GM06990 (cell line): ENCODE measurements at regions not wholly inside any gene's neighbourhood (a gene's known extent, or its start where the extent isn't known, plus 50 kb on each side); places are given as distances from the start of the nearest gene placed in this dataset.
"Not testable (repeated sequence)": the region's sequence is repeated elsewhere in the genome, so short reads cannot be mapped to it uniquely, and the experiment has no call there.

Experiments
- DNase-seq: peaks from one replicate; pipeline ENCODE4 v3.0.0-alpha.2; 2011; ENCODE audit not compliant: insufficient read length; ENCODE audit errors: extremely low read depth
- H3K27me3 ChIP-seq: replicated peaks from 2 replicates; pipeline ENCODE4 v1.6.0; 2011; ENCODE audit warnings: low read length; ENCODE audit not compliant: control insufficient read depth, insufficient read depth
- H3K36me3 ChIP-seq: 2 replicates; pipeline ENCODE4 v1.5.1; 2011; ENCODE audit warnings: low read length; ENCODE audit not compliant: control insufficient read depth, insufficient read depth
- H3K4me3 ChIP-seq: replicated peaks from 2 replicates; pipeline ENCODE4 v1.5.1; 2011; ENCODE audit warnings: low read depth, mild to moderate bottlenecking, control low read depth, low read length
- CTCF ChIP-seq: IDR thresholded peaks from 2 replicates; pipeline ENCODE4 v1.5.1; 2011; ENCODE audit warnings: low read length, control low read depth, mild to moderate bottlenecking, inconsistent platforms; ENCODE audit not compliant: insufficient read depth, poor library complexity, severe bottlenecking

GRCh38 chr10:27330074-27330473 lies 89.5 kb upstream of the ACBD5 start:
- no peaks in the 10 kb centered on the region for H3K27me3 ChIP-seq
- no peak overlapping the region for H3K4me3 ChIP-seq
- H3K36me3 ChIP-seq = no peaks in the 10 kb centered on the region
- no peak for TF ChIP-seq CTCF
- no peak for DNase-seq

DNA sequence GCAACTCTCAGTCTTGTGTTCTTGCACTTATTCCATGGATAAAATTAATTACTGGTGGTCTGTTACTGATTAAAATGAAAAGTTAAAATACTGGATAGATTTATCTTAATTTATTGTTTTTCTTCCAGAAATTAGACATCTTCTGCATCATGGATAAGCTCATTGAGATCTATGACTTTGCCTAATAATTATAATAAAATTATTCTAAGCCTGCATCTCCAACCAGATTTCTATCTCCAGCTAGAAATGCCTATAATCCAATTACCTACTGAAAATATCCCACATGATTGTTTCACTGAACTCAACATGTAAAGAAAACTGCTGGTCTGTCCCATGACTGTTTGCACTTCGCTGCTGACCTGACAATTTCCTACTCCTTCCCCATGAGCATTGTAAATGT lies 88.3 kb upstream of the ACBD5 start:
- no peaks in the 10 kb centered on the region for H3K27me3 ChIP-seq
- H3K4me3 ChIP-seq = no peak overlapping the region
- no peak for DNase-seq
- no peaks in the 10 kb centered on the region for H3K36me3 ChIP-seq
- no peak for TF ChIP-seq CTCF

DNA sequence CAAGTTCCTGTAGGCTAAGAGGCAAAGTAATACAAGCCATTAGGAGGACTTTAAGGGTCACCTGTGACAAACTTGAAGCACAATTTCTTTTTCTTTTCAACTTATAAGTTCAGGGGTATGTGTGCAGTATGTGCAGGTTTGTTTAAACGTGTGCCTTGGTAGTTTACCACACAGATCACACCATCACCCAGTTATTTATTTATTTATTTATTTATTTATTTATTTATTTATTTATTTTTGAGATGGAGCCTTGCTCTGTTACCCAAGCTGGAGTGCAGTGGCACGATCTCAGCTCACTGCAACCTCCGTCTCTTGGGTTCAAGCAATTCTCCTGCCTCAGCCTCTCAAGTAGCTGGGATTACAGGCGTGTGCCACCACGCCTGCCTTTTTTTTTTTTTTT lies 86.2 kb upstream of the ACBD5 start:
- not testable (repeated sequence) for H3K4me3 ChIP-seq, H3K27me3 ChIP-seq, H3K36me3 ChIP-seq, DNase-seq

DNA sequence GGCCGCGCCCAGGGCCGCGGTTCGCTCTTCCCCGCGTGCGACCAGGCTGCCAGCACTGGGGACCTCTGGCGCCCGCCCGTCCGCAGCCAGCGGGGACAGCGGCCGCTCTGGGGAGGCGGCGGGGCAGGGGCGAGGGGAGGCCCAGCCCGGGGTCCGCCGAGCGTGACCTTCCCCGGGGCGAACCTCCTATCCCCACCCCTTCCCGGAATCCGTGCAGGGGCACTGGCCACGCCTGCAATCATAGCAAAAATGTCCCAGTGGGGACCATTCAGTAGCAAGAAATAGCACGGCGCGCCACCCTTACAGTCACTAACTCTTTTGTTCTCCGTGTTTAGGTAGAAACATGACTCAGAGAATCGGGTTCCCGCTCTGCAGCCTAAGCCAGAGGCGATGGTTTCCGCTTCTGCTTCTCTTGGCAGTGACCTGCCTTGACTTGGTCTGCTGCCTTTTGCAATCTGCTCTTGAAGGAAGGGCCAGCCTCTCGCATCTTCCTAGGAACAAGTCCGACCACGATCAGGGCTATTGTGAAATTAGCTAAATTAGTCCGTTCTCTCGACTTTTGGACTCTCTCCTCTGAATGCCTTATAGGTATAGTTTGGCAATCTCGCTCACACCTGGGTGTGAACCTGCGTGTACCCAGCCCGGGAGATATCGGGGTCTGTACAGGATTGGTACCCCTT lies 79.3 kb upstream of the ACBD5 start:
- DNase-seq = peak; percentile 24
- no peak for TF ChIP-seq CTCF
- no peak overlapping the region for H3K4me3 ChIP-seq

GRCh38 chr10:27319139-27319538 lies 78.5 kb upstream of the ACBD5 start:
- H3K4me3 ChIP-seq, H3K27me3 ChIP-seq, H3K36me3 ChIP-seq, DNase-seq: not testable (repeated sequence)

More for the DNA sequence above, 79.3 kb upstream of the ACBD5 start:
- Histone ChIP-seq H3K36me3 (no peaks in the 10 kb centered on the region), H3K27me3 (no peaks in the 10 kb centered on the region)

DNA sequence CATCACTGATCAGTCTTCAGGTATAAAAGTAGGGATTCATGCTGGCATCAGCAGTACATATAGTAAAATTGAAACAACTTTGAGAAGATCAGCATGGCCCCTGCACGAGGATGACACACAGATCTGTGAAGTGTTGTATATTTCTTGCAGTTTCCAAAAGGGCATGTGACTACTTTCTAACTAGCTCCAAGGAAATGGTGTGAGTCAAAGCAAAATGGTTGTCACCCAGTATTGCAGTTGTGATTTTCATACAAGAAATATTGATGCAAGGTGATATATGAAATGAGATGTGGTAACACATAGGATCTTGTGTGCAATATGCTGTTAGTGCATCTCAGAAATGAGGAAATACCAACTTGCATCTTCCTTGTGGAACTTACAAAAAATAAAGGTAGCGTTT lies 74.5 kb upstream of the ACBD5 start:
- not testable (repeated sequence) for H3K36me3 ChIP-seq, DNase-seq, H3K27me3 ChIP-seq, H3K4me3 ChIP-seq

DNA sequence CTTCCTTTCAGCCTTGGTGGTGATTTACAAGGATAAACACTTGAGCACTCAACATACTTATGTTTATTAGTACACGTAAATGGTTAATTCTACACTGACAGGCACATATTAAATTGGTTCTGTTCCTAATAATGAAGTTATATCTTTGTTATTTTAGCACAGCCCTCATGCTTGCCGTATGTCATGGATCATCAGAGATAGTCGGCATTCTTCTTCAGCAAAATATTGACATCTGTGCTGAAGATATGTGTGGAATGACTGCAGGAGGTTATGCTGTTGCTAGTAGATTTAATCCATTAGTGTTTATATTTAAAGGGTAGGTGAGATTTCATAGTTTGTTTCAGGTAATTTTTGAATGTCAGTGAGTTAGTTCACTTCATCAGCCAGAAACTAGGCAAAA lies 73.0 kb upstream of the ACBD5 start:
- not testable (repeated sequence) for H3K36me3 ChIP-seq, H3K27me3 ChIP-seq, H3K4me3 ChIP-seq, DNase-seq

DNA sequence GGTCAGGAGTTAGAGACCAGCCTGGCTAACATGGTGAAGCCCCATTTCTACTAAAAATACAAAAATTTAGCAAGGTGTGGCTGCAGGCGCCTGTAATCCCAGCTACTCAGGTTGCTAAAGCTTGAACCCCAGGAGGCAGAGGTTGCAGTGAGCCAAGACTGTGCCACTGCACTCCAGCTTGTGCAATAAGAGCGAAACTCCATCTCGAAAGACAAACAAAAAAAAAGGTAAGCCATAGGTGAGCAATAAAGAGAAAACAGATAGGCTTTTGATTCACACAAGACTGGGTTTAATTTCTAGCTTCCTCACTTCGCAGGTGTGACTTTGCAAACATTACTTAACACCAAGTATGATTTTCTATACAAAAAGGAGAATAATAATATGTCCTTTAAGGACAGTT lies 72.3 kb upstream of the ACBD5 start:
- no peak for DNase-seq
- Histone ChIP-seq H3K36me3 (no peaks in the 10 kb centered on the region), H3K4me3 (no peak overlapping the region), H3K27me3 (no peaks in the 10 kb centered on the region)
- no peak for TF ChIP-seq CTCF

GRCh38 chr10:27311809-27312208 lies 71.2 kb upstream of the ACBD5 start:
- H3K36me3 ChIP-seq, DNase-seq, H3K4me3 ChIP-seq, H3K27me3 ChIP-seq: not testable (repeated sequence)

DNA sequence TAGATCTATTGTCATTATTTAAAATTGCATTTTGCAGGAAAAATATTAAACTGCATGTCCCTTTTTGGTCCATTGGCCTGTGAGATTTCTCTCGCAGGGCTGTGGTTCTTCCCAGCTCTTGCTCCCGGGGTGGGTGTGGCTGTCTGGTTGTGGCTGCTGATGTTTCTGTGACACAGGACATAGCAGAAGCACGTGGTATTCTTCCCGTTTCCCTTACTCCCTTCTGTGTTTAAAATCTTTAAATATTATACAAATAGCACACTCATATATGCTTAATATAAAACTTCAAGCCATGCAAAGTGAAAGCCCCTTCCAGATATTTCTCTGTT lies 57.9 kb upstream of the ACBD5 start:
- DNase-seq, H3K27me3 ChIP-seq, H3K4me3 ChIP-seq, H3K36me3 ChIP-seq: not testable (repeated sequence)
